Keratinocyte (primary cell): ENCODE measurements at regions not wholly inside any gene's neighbourhood (a gene's known extent, or its start where the extent isn't known, plus 50 kb on each side); places are given as distances from the start of the nearest gene placed in this dataset.

Experiments
- CTCF ChIP-seq, 3 experiments: IDR thresholded peaks in 1 of 3; conservative IDR thresholded peaks in 1 of 3; optimal IDR thresholded peaks in 1 of 3; 2 replicates in 2 of 3; 3 replicates in 1 of 3; pipeline versions ENCODE3 to v1.5.1; 2011; ENCODE audit warnings: low read length in 3 of 3, mild to moderate bottlenecking in 3 of 3, moderate library complexity in 2 of 3, control low read depth in 1 of 3, inconsistent platforms in 1 of 3; ENCODE audit not compliant: insufficient read depth in 2 of 3; ENCODE audit errors: extremely low read depth in 1 of 3
- EZH2 ChIP-seq: IDR thresholded peaks from one replicate; pipeline ENCODE4 v1.6.1; 2012; ENCODE audit warnings: inconsistent platforms, mild to moderate bottlenecking, low read length, moderate library complexity

- TF ChIP-seq CTCF (optimal IDR thresholded peaks at IDR 0.05 in 1 of 3, IDR thresholded peaks at IDR 0.05 in 1 of 3, conservative IDR thresholded peaks at IDR 0.05 in 1 of 3; ENCODE audit: extremely low read depth in 1 of 3, insufficient read depth in 2 of 3, low read length in 3 of 3) (no peak), EZH2 (no peak)
These were observed 766.8 kb downstream of the IRX1 start for GRCh38 chr5:4362411-4362810.
